CD4-positive, alpha-beta memory T cell (primary cell): ENCODE measurements at regions not wholly inside any gene's neighbourhood (a gene's known extent, or its start where the extent isn't known, plus 50 kb on each side); places are given as distances from the start of the nearest gene placed in this dataset.

Source experiments
- CTCF ChIA-PET: fragments of 350-600 bp; sonication (Branson Sonifier 250); formaldehyde crosslinking; loops from one replicate; lab custom pipeline; 2021; ENCODE audit warnings: inconsistent platforms; ENCODE audit not compliant: partially characterized antibody; lab: Charles Lee
- POLR2A ChIA-PET: fragments of 350-600 bp; sonication (Branson Sonifier 250); formaldehyde crosslinking; loops from one replicate; lab custom pipeline; 2021; ENCODE audit not compliant: partially characterized antibody; lab: Charles Lee
- DNase-seq, 5 donors: peaks; one replicate each; pipeline versions ENCODE4 v3.0.0 to v3.0.0-alpha.2; 2020 to 2022; ENCODE audit warnings: mixed read lengths in 1 of 5
- H3K27ac ChIP-seq: one replicate; pipeline ENCODE4 v1.7.0; 2013; ENCODE audit warnings: low read depth, low read length
- H3K27me3 ChIP-seq: 2 replicates; pipeline ENCODE4 v1.7.0; 2013; ENCODE audit warnings: mild to moderate bottlenecking, low read length, moderate library complexity; ENCODE audit not compliant: insufficient read depth
- H3K36me3 ChIP-seq: 2 replicates; pipeline ENCODE4 v1.7.0; 2013; ENCODE audit warnings: mild to moderate bottlenecking, low read length, moderate library complexity; ENCODE audit not compliant: insufficient read depth
- H3K4me1 ChIP-seq: 2 replicates; pipeline ENCODE4 v1.7.0; 2013; ENCODE audit warnings: mild to moderate bottlenecking, low read length, moderate library complexity; ENCODE audit not compliant: insufficient read depth
- H3K4me3 ChIP-seq, 2 donors: one replicate each; pipeline ENCODE4 v1.7.0; 2013; ENCODE audit warnings: low read length in 2 of 2, mild to moderate bottlenecking in 1 of 2
- H3K9me3 ChIP-seq, 2 donors: one replicate each; pipeline ENCODE4 v1.7.0; 2013; ENCODE audit warnings: low read length in 2 of 2, control low read depth in 1 of 2; ENCODE audit not compliant: control insufficient read depth in 1 of 2
- H3K27ac Mint-ChIP-seq, 7 donors: one replicate each; pipeline ENCODE4 v1.8.0; 2020 to 2021; ENCODE audit warnings: mixed read lengths in 7 of 7, mild to moderate bottlenecking in 6 of 7, inconsistent platforms in 3 of 7, moderate library complexity in 3 of 7
- H3K27me3 Mint-ChIP-seq, 2 donors: one replicate each; pipeline ENCODE4 v1.8.0; 2020 to 2021; ENCODE audit warnings: mixed read lengths in 2 of 2
- H3K36me3 Mint-ChIP-seq, 2 donors: one replicate each; pipeline ENCODE4 v1.8.0; 2020 to 2021; ENCODE audit warnings: mixed read lengths in 2 of 2, inconsistent platforms in 1 of 2, mild to moderate bottlenecking in 1 of 2
- H3K4me1 Mint-ChIP-seq, 4 donors: one replicate each; pipeline ENCODE4 v1.8.0; 2020 to 2021; ENCODE audit warnings: mixed read lengths in 4 of 4, mild to moderate bottlenecking in 1 of 4
- H3K4me3 Mint-ChIP-seq, 8 donors: one replicate each; pipeline ENCODE4 v1.8.0; 2020 to 2021; ENCODE audit warnings: mixed read lengths in 8 of 8, mild to moderate bottlenecking in 7 of 8, moderate library complexity in 6 of 8, inconsistent platforms in 3 of 8
- H3K9me3 Mint-ChIP-seq, 8 donors: one replicate each; pipeline ENCODE4 v1.8.0; 2020 to 2021; ENCODE audit warnings: mixed read lengths in 8 of 8, mild to moderate bottlenecking in 5 of 8, inconsistent platforms in 3 of 8, moderate library complexity in 1 of 8
- intact Hi-C: fragments of 100-400 bp; cut with micrococcal nuclease; formaldehyde crosslinking; loops from one replicate; pipeline ENCODE4 v1.15.1; 2023

GRCh38 chr9:116102596-116102995, 51.0 kb upstream of the PAPPA start:
- Histone ChIP-seq H3K27ac (no peak overlapping the region), H3K27me3 (no peaks in the 10 kb centered on the region), H3K36me3 (no peaks in the 10 kb centered on the region), H3K4me3 (no peak overlapping the region), H3K4me1 (no peaks in the 10 kb centered on the region), H3K9me3 (no peaks in the 10 kb centered on the region)
- H3K4me1 Mint-ChIP-seq, result no peaks in the 10 kb centered on the region
- H3K27ac Mint-ChIP-seq, result no peak overlapping the region
- intact Hi-C loops, result no loop called here
- POLR2A ChIA-PET, result no interaction called here
- H3K27me3 Mint-ChIP-seq, result no peaks in the 10 kb centered on the region
- H3K36me3 Mint-ChIP-seq, result no peaks in the 10 kb centered on the region
- H3K4me3 Mint-ChIP-seq, result no peak overlapping the region
- H3K9me3 Mint-ChIP-seq, result peaks cover 0 to 7% (median 2%) of the 10 kb centered on the region in 8 donors
- CTCF ChIA-PET, result no interaction called here
- no peak for DNase-seq
